ENCODE measurements at regions not wholly inside any gene's neighbourhood (a gene's known extent, or its start where the extent isn't known, plus 50 kb on each side); places are given as distances from the start of the nearest gene placed in this dataset.
A peak's percentile ranks its signal among the peaks of the same experiment; 100 is the strongest.

GRCh38 chr16:86198206-86199118, 299.5 kb downstream of the IRF8 start:
- Histone ChIP-seq H3K9me3 (ENCODE audit: control insufficient read depth, insufficient read depth, low read length) (no peaks in the 10 kb centered on the region), H3K9ac (ENCODE audit: low read depth, low read length) (no peak overlapping the region), H3K4me1 (ENCODE audit: control insufficient read depth, insufficient read depth, low read length) (peaks cover 4% of the 10 kb centered on the region), H3K4me3 (ENCODE audit: low read depth, low read length) (no peak overlapping the region), H3K36me3 (ENCODE audit: control insufficient read depth, insufficient read depth, low read length) (no peaks in the 10 kb centered on the region), H3K27me3 (ENCODE audit: control insufficient read depth, insufficient read depth, low read length) (no peaks in the 10 kb centered on the region)

- H3K4me1 ChIP-seq (ENCODE audit: control insufficient read depth, insufficient read depth, low read length) = peaks cover 4% of the 10 kb centered on the region
- no peaks in the 10 kb centered on the region for H3K27me3 ChIP-seq (ENCODE audit: control insufficient read depth, insufficient read depth, low read length)
- H3K9ac ChIP-seq (ENCODE audit: low read depth, low read length) = no peak overlapping the region
- H3K4me3 ChIP-seq (ENCODE audit: low read depth, low read length) = no peak overlapping the region
- no peaks in the 10 kb centered on the region for H3K36me3 ChIP-seq (ENCODE audit: control insufficient read depth, insufficient read depth, low read length)
- no peaks in the 10 kb centered on the region for H3K9me3 ChIP-seq (ENCODE audit: control insufficient read depth, insufficient read depth, low read length)
Observed at GRCh38 chr16:86199182-86199581, 300.2 kb downstream of the IRF8 start.

GRCh38 chr16:86199871-86200695, 301.1 kb downstream of the IRF8 start:
- H3K4me3 ChIP-seq (ENCODE audit: low read depth, low read length) = no peak overlapping the region
- H3K4me1 ChIP-seq (ENCODE audit: control insufficient read depth, insufficient read depth, low read length) = peaks cover 4% of the 10 kb centered on the region
- H3K9me3 ChIP-seq (ENCODE audit: control insufficient read depth, insufficient read depth, low read length) = no peaks in the 10 kb centered on the region

GRCh38 chr16:86200722-86201121, 301.8 kb downstream of the IRF8 start:
- Histone ChIP-seq H3K27me3 (ENCODE audit: control insufficient read depth, insufficient read depth, low read length) (no peaks in the 10 kb centered on the region), H3K9ac (ENCODE audit: low read depth, low read length) (no peak overlapping the region), H3K36me3 (ENCODE audit: control insufficient read depth, insufficient read depth, low read length) (no peaks in the 10 kb centered on the region), H3K4me1 (ENCODE audit: control insufficient read depth, insufficient read depth, low read length) (peaks cover 2% of the 10 kb centered on the region), H3K4me3 (ENCODE audit: low read depth, low read length) (no peak overlapping the region), H3K9me3 (ENCODE audit: control insufficient read depth, insufficient read depth, low read length) (no peaks in the 10 kb centered on the region)

More at GRCh38 chr16:86199871-86200695, 301.1 kb downstream of the IRF8 start:
- no peaks in the 10 kb centered on the region for H3K36me3 ChIP-seq (ENCODE audit: control insufficient read depth, insufficient read depth, low read length)
- H3K27me3 ChIP-seq (ENCODE audit: control insufficient read depth, insufficient read depth, low read length) = no peaks in the 10 kb centered on the region
- H3K9ac ChIP-seq (ENCODE audit: low read depth, low read length) = no peak overlapping the region

GRCh38 chr16:86201746-86202145, 302.8 kb downstream of the IRF8 start:
- Histone ChIP-seq H3K4me3 (ENCODE audit: low read depth, low read length) (no peak overlapping the region), H3K9me3 (ENCODE audit: control insufficient read depth, insufficient read depth, low read length) (no peaks in the 10 kb centered on the region), H3K9ac (ENCODE audit: low read depth, low read length) (peak overlapping the region; percentile 24), H3K4me1 (ENCODE audit: control insufficient read depth, insufficient read depth, low read length) (no peaks in the 10 kb centered on the region), H3K27me3 (ENCODE audit: control insufficient read depth, insufficient read depth, low read length) (no peaks in the 10 kb centered on the region), H3K36me3 (ENCODE audit: control insufficient read depth, insufficient read depth, low read length) (no peaks in the 10 kb centered on the region)

GRCh38 chr16:86202267-86202666, 303.3 kb downstream of the IRF8 start:
- H3K9me3 ChIP-seq (ENCODE audit: control insufficient read depth, insufficient read depth, low read length) = no peaks in the 10 kb centered on the region
- H3K4me3 ChIP-seq (ENCODE audit: low read depth, low read length) = no peak overlapping the region
- no peak overlapping the region for H3K9ac ChIP-seq (ENCODE audit: low read depth, low read length)
- no peaks in the 10 kb centered on the region for H3K36me3 ChIP-seq (ENCODE audit: control insufficient read depth, insufficient read depth, low read length)
- H3K4me1 ChIP-seq (ENCODE audit: control insufficient read depth, insufficient read depth, low read length) = no peaks in the 10 kb centered on the region
- no peaks in the 10 kb centered on the region for H3K27me3 ChIP-seq (ENCODE audit: control insufficient read depth, insufficient read depth, low read length)

- Histone ChIP-seq H3K36me3 (ENCODE audit: control insufficient read depth, insufficient read depth, low read length) (no peaks in the 10 kb centered on the region), H3K4me3 (ENCODE audit: low read depth, low read length) (no peak overlapping the region), H3K27me3 (ENCODE audit: control insufficient read depth, insufficient read depth, low read length) (no peaks in the 10 kb centered on the region), H3K9me3 (ENCODE audit: control insufficient read depth, insufficient read depth, low read length) (no peaks in the 10 kb centered on the region), H3K4me1 (ENCODE audit: control insufficient read depth, insufficient read depth, low read length) (no peaks in the 10 kb centered on the region), H3K9ac (ENCODE audit: low read depth, low read length) (no peak overlapping the region)
Observed at GRCh38 chr16:86202760-86203426, 303.9 kb downstream of the IRF8 start.

- Histone ChIP-seq H3K4me3 (ENCODE audit: low read depth, low read length) (no peak overlapping the region), H3K27me3 (ENCODE audit: control insufficient read depth, insufficient read depth, low read length) (no peaks in the 10 kb centered on the region)
Observed at GRCh38 chr16:86203557-86204275, 304.8 kb downstream of the IRF8 start.

GRCh38 chr16:86205521-86206245, 304.6 kb upstream of the FOXF1 start:
- Histone ChIP-seq H3K4me1 (ENCODE audit: control insufficient read depth, insufficient read depth, low read length) (no peaks in the 10 kb centered on the region), H3K36me3 (ENCODE audit: control insufficient read depth, insufficient read depth, low read length) (no peaks in the 10 kb centered on the region), H3K9ac (ENCODE audit: low read depth, low read length) (no peak overlapping the region), H3K9me3 (ENCODE audit: control insufficient read depth, insufficient read depth, low read length) (no peaks in the 10 kb centered on the region), H3K27me3 (ENCODE audit: control insufficient read depth, insufficient read depth, low read length) (no peaks in the 10 kb centered on the region), H3K4me3 (ENCODE audit: low read depth, low read length) (no peak overlapping the region)

More at GRCh38 chr16:86203557-86204275, 304.8 kb downstream of the IRF8 start:
- H3K4me1 ChIP-seq (ENCODE audit: control insufficient read depth, insufficient read depth, low read length) = no peaks in the 10 kb centered on the region
- no peak overlapping the region for H3K9ac ChIP-seq (ENCODE audit: low read depth, low read length)
- no peaks in the 10 kb centered on the region for H3K36me3 ChIP-seq (ENCODE audit: control insufficient read depth, insufficient read depth, low read length)
- no peaks in the 10 kb centered on the region for H3K9me3 ChIP-seq (ENCODE audit: control insufficient read depth, insufficient read depth, low read length)

GRCh38 chr16:86207350-86207749, 303.0 kb upstream of the FOXF1 start:
- Histone ChIP-seq H3K9ac (ENCODE audit: low read depth, low read length) (no peak overlapping the region), H3K9me3 (ENCODE audit: control insufficient read depth, insufficient read depth, low read length) (no peaks in the 10 kb centered on the region), H3K36me3 (ENCODE audit: control insufficient read depth, insufficient read depth, low read length) (no peaks in the 10 kb centered on the region), H3K4me3 (ENCODE audit: low read depth, low read length) (no peak overlapping the region), H3K27me3 (ENCODE audit: control insufficient read depth, insufficient read depth, low read length) (no peaks in the 10 kb centered on the region), H3K4me1 (ENCODE audit: control insufficient read depth, insufficient read depth, low read length) (no peaks in the 10 kb centered on the region)
